Astrocyte (in vitro differentiated cells and primary cell): ENCODE measurements at regions not wholly inside any gene's neighbourhood (a gene's known extent, or its start where the extent isn't known, plus 50 kb on each side); places are given as distances from the start of the nearest gene placed in this dataset.

Source experiments
- DNase-seq: peaks from one replicate; pipeline ENCODE4 v3.0.0-alpha.2; 2010; ENCODE audit warnings: low read depth
- FAIRE-seq: peaks from 2 replicates; lab custom pipeline; 2011; peaks lifted over from hg19 to GRCh38; lab: Jason Lieb, UNC
- H2AFZ ChIP-seq: 2 replicates; pipeline ENCODE4 v1.6.0; 2012; ENCODE audit warnings: low read depth, low read length, inconsistent platforms
- H3K27ac ChIP-seq: 2 replicates; pipeline ENCODE4 v1.5.1; 2011; ENCODE audit warnings: low read depth, low read length, inconsistent platforms
- H3K27me3 ChIP-seq: 2 replicates; pipeline ENCODE4 v1.6.0; 2011; ENCODE audit warnings: low read length, inconsistent platforms; ENCODE audit not compliant: insufficient read depth
- H3K36me3 ChIP-seq: 2 replicates; pipeline ENCODE4 v1.5.1; 2011; ENCODE audit warnings: low read length, inconsistent platforms; ENCODE audit not compliant: insufficient read depth
- H3K4me1 ChIP-seq: 2 replicates; pipeline ENCODE4 v1.5.1; 2011; ENCODE audit warnings: low read length, inconsistent platforms; ENCODE audit not compliant: insufficient read depth
- H3K4me2 ChIP-seq: 2 replicates; pipeline ENCODE4 v1.6.0; 2012; ENCODE audit warnings: low read length, inconsistent platforms
- H3K4me3 ChIP-seq: 2 replicates; pipeline ENCODE4 v1.5.1; 2011; ENCODE audit warnings: low read depth, mild to moderate bottlenecking, low read length, inconsistent platforms; ENCODE audit not compliant: insufficient read depth
- H3K79me2 ChIP-seq: 2 replicates; pipeline ENCODE4 v1.6.0; 2012; ENCODE audit warnings: mild to moderate bottlenecking, low read length, inconsistent platforms; ENCODE audit not compliant: insufficient read depth
- H3K9ac ChIP-seq: 2 replicates; pipeline ENCODE4 v1.6.0; 2012; ENCODE audit warnings: mild to moderate bottlenecking, low read length, inconsistent platforms
- H3K9me3 ChIP-seq: 2 replicates; pipeline ENCODE4 v1.5.1; 2012; ENCODE audit warnings: low read depth, mild to moderate bottlenecking, low read length, inconsistent platforms; ENCODE audit not compliant: insufficient read depth
- H4K20me1 ChIP-seq: 2 replicates; pipeline ENCODE4 v1.6.0; 2012; ENCODE audit warnings: low read length, inconsistent platforms; ENCODE audit not compliant: insufficient read depth
- H3K27ac Mint-ChIP-seq: one replicate; pipeline ENCODE4 v1.8.0; 2021; ENCODE audit warnings: mild to moderate bottlenecking, mixed read lengths; ENCODE audit not compliant: unreplicated experiment
- H3K27me3 Mint-ChIP-seq: one replicate; pipeline ENCODE4 v1.8.0; 2021; ENCODE audit warnings: low read depth, mixed read lengths; ENCODE audit not compliant: unreplicated experiment
- H3K36me3 Mint-ChIP-seq: one replicate; pipeline ENCODE4 v1.8.0; 2021; ENCODE audit warnings: low read depth, mixed read lengths; ENCODE audit not compliant: unreplicated experiment
- H3K4me1 Mint-ChIP-seq: one replicate; pipeline ENCODE4 v1.8.0; 2021; ENCODE audit warnings: low read depth, mixed read lengths; ENCODE audit not compliant: unreplicated experiment
- H3K4me3 Mint-ChIP-seq: one replicate; pipeline ENCODE4 v1.8.0; 2021; ENCODE audit warnings: mild to moderate bottlenecking, moderate library complexity, mixed read lengths; ENCODE audit not compliant: unreplicated experiment
- H3K9me3 Mint-ChIP-seq: one replicate; pipeline ENCODE4 v1.8.0; 2021; ENCODE audit warnings: mild to moderate bottlenecking, mixed read lengths; ENCODE audit not compliant: unreplicated experiment
- EZH2 ChIP-seq: IDR thresholded peaks from 2 replicates; pipeline ENCODE4 v1.6.1; 2012; ENCODE audit warnings: mild to moderate bottlenecking, low read length, inconsistent platforms; ENCODE audit not compliant: insufficient read depth
- TF ChIP-seq, protein P1 (sequence below): IDR thresholded peaks from 2 replicates; pipeline ENCODE4 v1.5.1; 2011; ENCODE audit warnings: low read depth, mild to moderate bottlenecking, inconsistent platforms, low read length, moderate library complexity; ENCODE audit not compliant: insufficient read depth

DNA sequence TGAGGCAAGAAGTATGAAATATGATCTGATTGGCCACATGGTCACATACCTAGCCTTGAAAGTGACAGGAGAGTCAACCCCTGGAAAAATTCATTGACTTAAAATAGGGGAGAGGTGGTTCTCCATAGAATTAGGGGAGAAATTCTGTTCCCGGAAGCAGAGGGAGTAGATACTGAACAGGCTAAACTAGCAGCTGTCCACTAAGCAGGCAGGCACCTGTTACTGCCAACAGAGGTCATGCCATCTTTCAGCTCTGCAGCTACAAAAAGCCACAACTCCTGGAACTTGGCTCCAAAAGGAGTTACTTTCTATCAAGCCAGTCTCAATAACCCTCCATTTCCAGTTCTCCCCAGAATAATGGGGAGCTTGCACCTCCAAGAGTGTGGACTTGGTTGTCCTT is 352.5 kb downstream of the MAFB start:
- H3K36me3 ChIP-seq: no peaks in the 10 kb centered on the region
- TF ChIP-seq EZH2: no peak
- TF ChIP-seq, protein P1, sequence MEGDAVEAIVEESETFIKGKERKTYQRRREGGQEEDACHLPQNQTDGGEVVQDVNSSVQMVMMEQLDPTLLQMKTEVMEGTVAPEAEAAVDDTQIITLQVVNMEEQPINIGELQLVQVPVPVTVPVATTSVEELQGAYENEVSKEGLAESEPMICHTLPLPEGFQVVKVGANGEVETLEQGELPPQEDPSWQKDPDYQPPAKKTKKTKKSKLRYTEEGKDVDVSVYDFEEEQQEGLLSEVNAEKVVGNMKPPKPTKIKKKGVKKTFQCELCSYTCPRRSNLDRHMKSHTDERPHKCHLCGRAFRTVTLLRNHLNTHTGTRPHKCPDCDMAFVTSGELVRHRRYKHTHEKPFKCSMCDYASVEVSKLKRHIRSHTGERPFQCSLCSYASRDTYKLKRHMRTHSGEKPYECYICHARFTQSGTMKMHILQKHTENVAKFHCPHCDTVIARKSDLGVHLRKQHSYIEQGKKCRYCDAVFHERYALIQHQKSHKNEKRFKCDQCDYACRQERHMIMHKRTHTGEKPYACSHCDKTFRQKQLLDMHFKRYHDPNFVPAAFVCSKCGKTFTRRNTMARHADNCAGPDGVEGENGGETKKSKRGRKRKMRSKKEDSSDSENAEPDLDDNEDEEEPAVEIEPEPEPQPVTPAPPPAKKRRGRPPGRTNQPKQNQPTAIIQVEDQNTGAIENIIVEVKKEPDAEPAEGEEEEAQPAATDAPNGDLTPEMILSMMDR: no peak
- no peaks in the 10 kb centered on the region for H3K9me3 ChIP-seq
- Mint-ChIP-seq H3K4me1 (peaks cover 3% of the 10 kb centered on the region), H3K27me3 (peaks cover 27% of the 10 kb centered on the region), H3K9me3 (no peaks in the 10 kb centered on the region), H3K27ac (no peak overlapping the region), H3K4me3 (no peak overlapping the region), H3K36me3 (no peaks in the 10 kb centered on the region)
- no peaks in the 10 kb centered on the region for H3K4me1 ChIP-seq
- H4K20me1 ChIP-seq: no peaks in the 10 kb centered on the region
- FAIRE-seq (no peak), DNase-seq (no peak)
- H3K4me2 ChIP-seq: no peak overlapping the region
- H3K27ac ChIP-seq: no peak overlapping the region
- no peaks in the 10 kb centered on the region for H3K79me2 ChIP-seq
- no peak overlapping the region for H2AFZ ChIP-seq
- no peak overlapping the region for H3K9ac ChIP-seq
- H3K4me3 ChIP-seq: no peak overlapping the region
- no peaks in the 10 kb centered on the region for H3K27me3 ChIP-seq

DNA sequence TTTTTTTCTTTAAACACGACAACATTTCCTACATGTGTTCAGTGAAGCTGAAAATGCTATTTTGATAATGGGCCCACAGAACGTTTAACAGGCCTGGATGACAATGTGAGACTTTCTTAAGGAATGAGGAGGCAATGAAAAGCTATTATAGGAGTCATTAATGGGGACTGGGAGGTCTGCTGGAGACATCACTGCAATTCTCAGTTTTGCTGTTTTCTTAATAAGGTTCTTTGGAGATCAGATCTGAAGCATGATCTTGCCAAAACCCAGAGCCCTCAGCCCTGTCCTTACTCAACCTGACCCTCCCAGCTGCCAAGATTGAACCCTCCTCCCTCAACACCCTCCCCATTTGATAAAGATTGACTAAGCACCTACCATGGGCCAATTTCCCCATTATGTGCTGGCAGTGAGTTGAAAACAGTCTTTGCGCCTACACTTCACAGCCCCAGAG is 353.1 kb downstream of the MAFB start:
- H3K4me3 Mint-ChIP-seq: no peak overlapping the region
- no peaks in the 10 kb centered on the region for H4K20me1 ChIP-seq
- no peak overlapping the region for H3K9ac ChIP-seq
- no peaks in the 10 kb centered on the region for H3K36me3 Mint-ChIP-seq
- H3K27me3 Mint-ChIP-seq: peaks cover 27% of the 10 kb centered on the region
- no peaks in the 10 kb centered on the region for H3K27me3 ChIP-seq
- peaks cover 3% of the 10 kb centered on the region for H3K4me1 Mint-ChIP-seq
- H3K4me2 ChIP-seq: no peak overlapping the region
- H3K27ac ChIP-seq: no peak overlapping the region
- H3K9me3 ChIP-seq: no peaks in the 10 kb centered on the region
- no peaks in the 10 kb centered on the region for H3K9me3 Mint-ChIP-seq
- H2AFZ ChIP-seq: no peak overlapping the region
- DNase-seq (no peak), FAIRE-seq (no peak)
- TF ChIP-seq, protein P1: no peak
- TF ChIP-seq EZH2: no peak
- H3K4me1 ChIP-seq: no peaks in the 10 kb centered on the region
- H3K4me3 ChIP-seq: no peak overlapping the region
- no peak overlapping the region for H3K27ac Mint-ChIP-seq
- no peaks in the 10 kb centered on the region for H3K79me2 ChIP-seq
- no peaks in the 10 kb centered on the region for H3K36me3 ChIP-seq

DNA sequence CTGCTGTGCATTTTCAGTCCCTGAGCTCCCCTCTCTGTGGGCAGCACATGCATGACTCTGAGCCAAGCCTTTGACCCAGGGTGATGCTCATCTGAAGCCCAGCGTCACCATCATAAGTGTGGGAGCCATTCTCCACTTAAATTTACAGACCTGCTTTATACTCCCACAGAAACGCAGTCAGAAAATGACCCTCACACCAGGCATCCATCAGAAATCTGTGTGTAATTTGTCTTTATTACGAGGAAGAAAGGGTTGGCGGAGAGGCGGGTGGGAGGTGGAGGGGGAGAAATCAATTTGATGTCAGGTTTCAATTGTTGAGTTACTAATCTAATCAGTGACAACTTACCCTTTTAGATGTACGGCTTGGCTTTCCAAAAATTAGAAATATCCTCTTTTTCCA is 353.6 kb downstream of the MAFB start:
- Mint-ChIP-seq H3K4me1 (peaks cover 3% of the 10 kb centered on the region), H3K9me3 (no peaks in the 10 kb centered on the region), H3K36me3 (no peaks in the 10 kb centered on the region), H3K4me3 (no peak overlapping the region), H3K27ac (no peak overlapping the region), H3K27me3 (peaks cover 29% of the 10 kb centered on the region)
- Histone ChIP-seq H3K4me2 (no peak overlapping the region), H3K4me3 (no peak overlapping the region), H3K9me3 (no peaks in the 10 kb centered on the region), H3K9ac (no peak overlapping the region), H4K20me1 (no peaks in the 10 kb centered on the region), H3K27me3 (no peaks in the 10 kb centered on the region), H3K4me1 (no peaks in the 10 kb centered on the region), H2AFZ (no peak overlapping the region), H3K79me2 (no peaks in the 10 kb centered on the region), H3K36me3 (no peaks in the 10 kb centered on the region), H3K27ac (no peak overlapping the region)
- TF ChIP-seq EZH2: no peak
- TF ChIP-seq, protein P1: no peak
- FAIRE-seq (no peak), DNase-seq (no peak)
